ENCODE measurements at regions not wholly inside any gene's neighbourhood (a gene's known extent, or its start where the extent isn't known, plus 50 kb on each side); places are given as distances from the start of the nearest gene placed in this dataset.

DNA sequence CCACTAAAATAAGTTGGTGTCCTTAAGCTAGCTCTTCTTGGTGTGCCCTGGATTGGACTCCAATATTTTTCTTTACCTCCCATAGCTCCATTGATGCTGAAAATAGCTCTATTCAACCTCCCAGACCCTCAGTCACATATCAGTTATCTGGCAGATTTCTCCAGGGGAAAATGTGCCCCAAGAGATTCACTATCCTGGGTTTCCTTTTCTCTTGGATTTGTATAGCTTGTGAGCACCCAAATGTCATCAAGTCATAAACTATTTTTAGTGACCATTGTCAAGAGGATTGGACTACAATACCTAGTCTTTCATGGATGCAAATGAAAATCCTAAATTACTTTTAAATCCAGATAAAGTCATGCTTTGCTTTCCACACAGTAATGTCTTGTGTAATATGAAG lies 339.6 kb upstream of the FOXG1 start:
- DNase-seq (ENCODE audit: low read depth) = no peak
- TF ChIP-seq, protein P1, sequence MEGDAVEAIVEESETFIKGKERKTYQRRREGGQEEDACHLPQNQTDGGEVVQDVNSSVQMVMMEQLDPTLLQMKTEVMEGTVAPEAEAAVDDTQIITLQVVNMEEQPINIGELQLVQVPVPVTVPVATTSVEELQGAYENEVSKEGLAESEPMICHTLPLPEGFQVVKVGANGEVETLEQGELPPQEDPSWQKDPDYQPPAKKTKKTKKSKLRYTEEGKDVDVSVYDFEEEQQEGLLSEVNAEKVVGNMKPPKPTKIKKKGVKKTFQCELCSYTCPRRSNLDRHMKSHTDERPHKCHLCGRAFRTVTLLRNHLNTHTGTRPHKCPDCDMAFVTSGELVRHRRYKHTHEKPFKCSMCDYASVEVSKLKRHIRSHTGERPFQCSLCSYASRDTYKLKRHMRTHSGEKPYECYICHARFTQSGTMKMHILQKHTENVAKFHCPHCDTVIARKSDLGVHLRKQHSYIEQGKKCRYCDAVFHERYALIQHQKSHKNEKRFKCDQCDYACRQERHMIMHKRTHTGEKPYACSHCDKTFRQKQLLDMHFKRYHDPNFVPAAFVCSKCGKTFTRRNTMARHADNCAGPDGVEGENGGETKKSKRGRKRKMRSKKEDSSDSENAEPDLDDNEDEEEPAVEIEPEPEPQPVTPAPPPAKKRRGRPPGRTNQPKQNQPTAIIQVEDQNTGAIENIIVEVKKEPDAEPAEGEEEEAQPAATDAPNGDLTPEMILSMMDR (IDR thresholded peaks at IDR 0.05; ENCODE audit: low read depth, low read length, missing control alignments) = no peak
- no peak overlapping the region for H3K4me3 ChIP-seq (ENCODE audit: low read depth, low read length)
- in situ Hi-C loops (cut with HindIII; ENCODE audit: low sequenced_read_pairs) = no loop called here

DNA sequence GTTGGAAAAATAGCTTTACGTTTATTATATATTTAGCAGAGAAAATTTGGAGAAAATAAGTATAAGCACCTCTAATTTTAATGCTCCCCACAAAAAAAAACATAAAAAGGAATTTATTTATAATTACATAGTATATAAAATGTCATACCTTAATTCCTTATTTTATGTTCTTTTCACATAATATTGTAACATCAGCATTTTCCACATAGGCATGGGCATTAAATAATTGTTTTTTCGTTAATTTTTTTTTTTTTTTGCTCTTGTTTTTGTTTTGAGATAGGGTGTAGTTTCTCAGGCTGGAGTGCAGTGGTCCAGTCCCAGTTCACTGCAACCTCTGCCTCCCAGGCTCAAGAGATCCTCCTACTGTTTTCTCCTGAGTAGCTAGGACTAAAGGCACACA lies 329.8 kb upstream of the FOXG1 start:
- H3K4me3 ChIP-seq (ENCODE audit: low read depth, low read length) = no peak overlapping the region
- in situ Hi-C loops (cut with HindIII; ENCODE audit: low sequenced_read_pairs) = no loop called here
- TF ChIP-seq, protein P1 (IDR thresholded peaks at IDR 0.05; ENCODE audit: low read depth, low read length, missing control alignments) = no peak
- no peak for DNase-seq (ENCODE audit: low read depth)

- DNase-seq (ENCODE audit: low read depth) = no peak
- in situ Hi-C loops (cut with HindIII; ENCODE audit: low sequenced_read_pairs) = no loop called here
- TF ChIP-seq, protein P1 (IDR thresholded peaks at IDR 0.05; ENCODE audit: low read depth, low read length, missing control alignments) = no peak
- no peak overlapping the region for H3K4me3 ChIP-seq (ENCODE audit: low read depth, low read length)
These were observed 305.2 kb upstream of the FOXG1 start for GRCh38 chr14:28461389-28461788.

DNA sequence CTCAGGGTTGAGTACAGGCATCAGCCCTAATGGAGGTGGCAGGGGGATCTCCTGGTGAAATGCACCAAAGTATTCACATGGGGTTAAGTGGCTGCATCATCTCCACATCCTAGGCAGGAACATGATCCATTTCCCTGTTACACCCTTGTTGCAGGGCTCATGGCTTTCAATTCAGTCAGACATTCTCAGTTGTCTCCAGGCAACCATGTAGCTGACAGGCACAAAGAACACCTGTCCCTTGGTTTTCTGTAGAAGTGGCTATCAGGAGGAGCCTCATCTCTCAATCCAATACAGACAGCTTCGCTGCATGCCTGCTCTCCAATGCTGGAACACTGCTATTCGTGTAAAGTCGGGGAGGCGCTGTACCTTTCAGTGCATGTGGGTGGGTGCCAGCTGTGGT lies 299.0 kb upstream of the FOXG1 start:
- in situ Hi-C loops (cut with HindIII; ENCODE audit: low sequenced_read_pairs) = no loop called here
- TF ChIP-seq, protein P1 (IDR thresholded peaks at IDR 0.05; ENCODE audit: low read depth, low read length, missing control alignments) = no peak
- no peak overlapping the region for H3K4me3 ChIP-seq (ENCODE audit: low read depth, low read length)
- DNase-seq (ENCODE audit: low read depth) = no peak

GRCh38 chr14:28468191-28469151 lies 298.1 kb upstream of the FOXG1 start:
- DNase-seq (ENCODE audit: low read depth) = no peak
- H3K4me3 ChIP-seq (ENCODE audit: low read depth, low read length) = no peak overlapping the region
- TF ChIP-seq, protein P1 (IDR thresholded peaks at IDR 0.05; ENCODE audit: low read depth, low read length, missing control alignments) = no peak
- in situ Hi-C loops (cut with HindIII; ENCODE audit: low sequenced_read_pairs) = no loop called here

DNA sequence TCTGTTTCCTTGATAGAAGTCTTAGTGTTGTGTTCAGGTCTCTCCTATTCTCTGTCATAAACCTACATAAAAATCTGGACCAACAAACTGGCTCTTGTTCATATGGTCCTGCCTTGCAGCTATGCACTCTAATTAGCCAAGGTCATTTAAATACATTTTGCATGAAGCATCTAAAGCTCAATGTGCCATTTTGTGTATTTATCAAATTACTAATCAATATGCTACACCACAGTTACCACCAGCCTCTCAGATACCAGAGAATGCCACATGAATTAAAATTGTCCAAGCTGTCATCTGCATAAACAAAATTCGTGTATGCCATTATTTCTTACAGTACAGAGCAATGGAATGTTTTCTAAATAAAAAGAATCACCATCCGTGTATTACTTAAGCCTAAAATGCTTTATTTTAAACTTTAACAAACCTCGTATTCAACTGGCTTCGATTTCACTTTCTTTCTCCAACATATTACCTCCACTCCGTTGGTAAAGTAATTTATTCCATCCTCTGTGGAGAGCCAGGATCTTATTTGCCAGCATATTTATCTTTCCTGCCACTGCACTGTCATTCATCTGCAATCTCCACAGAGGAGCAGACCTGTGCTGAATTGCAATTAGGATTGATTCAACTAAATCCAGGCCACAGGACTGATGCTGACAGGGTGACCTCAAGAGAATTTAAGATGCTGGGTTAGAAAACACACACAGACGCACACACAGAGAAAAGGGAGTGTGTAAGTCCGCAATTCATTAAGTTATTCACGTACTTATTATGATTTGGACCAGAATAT lies 284.1 kb upstream of the FOXG1 start:
- in situ Hi-C loops (cut with HindIII; ENCODE audit: low sequenced_read_pairs) = no loop called here
- DNase-seq (ENCODE audit: low read depth) = no peak

More for the DNA sequence above, 284.1 kb upstream of the FOXG1 start:
- H3K4me3 ChIP-seq (ENCODE audit: low read depth, low read length) = no peak overlapping the region
- TF ChIP-seq, protein P1 (IDR thresholded peaks at IDR 0.05; ENCODE audit: low read depth, low read length, missing control alignments) = no peak
